ENCODE measurements at regions not wholly inside any gene's neighbourhood (a gene's known extent, or its start where the extent isn't known, plus 50 kb on each side); places are given as distances from the start of the nearest gene placed in this dataset.
"Not testable (repeated sequence)": the region's sequence is repeated elsewhere in the genome, so short reads cannot be mapped to it uniquely, and the experiment has no call there.

GRCh38 chr1:30102605-30103004 lies 620.8 kb downstream of the MATN1 start:
- FAIRE-seq, result no peak
- DNase-seq (ENCODE audit: insufficient read length, low spot score), result no peak
- TF ChIP-seq CTCF (IDR thresholded peaks at IDR 0.05; ENCODE audit: insufficient read depth, missing control alignments), result no peak

- FAIRE-seq, result no peak
- no peak for TF ChIP-seq CTCF (IDR thresholded peaks at IDR 0.05; ENCODE audit: insufficient read depth, missing control alignments)
- DNase-seq (ENCODE audit: insufficient read length, low spot score), result no peak
These were observed 621.7 kb downstream of the MATN1 start for GRCh38 chr1:30101487-30102227.

GRCh38 chr1:30101016-30101415 lies 622.4 kb downstream of the MATN1 start:
- FAIRE-seq (no peak), DNase-seq (ENCODE audit: insufficient read length, low spot score) (no peak)
- TF ChIP-seq CTCF (IDR thresholded peaks at IDR 0.05; ENCODE audit: insufficient read depth, missing control alignments), result no peak

GRCh38 chr1:30100524-30100862 lies 622.9 kb downstream of the MATN1 start:
- FAIRE-seq, result no peak
- no peak for TF ChIP-seq CTCF (IDR thresholded peaks at IDR 0.05; ENCODE audit: insufficient read depth, missing control alignments)
- no peak for DNase-seq (ENCODE audit: insufficient read length, low spot score)

- no peak for TF ChIP-seq CTCF (IDR thresholded peaks at IDR 0.05; ENCODE audit: insufficient read depth, missing control alignments)
- FAIRE-seq, result no peak
- DNase-seq (ENCODE audit: insufficient read length, low spot score), result no peak
These were observed 623.5 kb downstream of the MATN1 start for GRCh38 chr1:30099587-30100523.

- not testable (repeated sequence) for DNase-seq (ENCODE audit: insufficient read length, low spot score); FAIRE-seq
These were observed 625.5 kb downstream of the MATN1 start for GRCh38 chr1:30097851-30098250.

DNA sequence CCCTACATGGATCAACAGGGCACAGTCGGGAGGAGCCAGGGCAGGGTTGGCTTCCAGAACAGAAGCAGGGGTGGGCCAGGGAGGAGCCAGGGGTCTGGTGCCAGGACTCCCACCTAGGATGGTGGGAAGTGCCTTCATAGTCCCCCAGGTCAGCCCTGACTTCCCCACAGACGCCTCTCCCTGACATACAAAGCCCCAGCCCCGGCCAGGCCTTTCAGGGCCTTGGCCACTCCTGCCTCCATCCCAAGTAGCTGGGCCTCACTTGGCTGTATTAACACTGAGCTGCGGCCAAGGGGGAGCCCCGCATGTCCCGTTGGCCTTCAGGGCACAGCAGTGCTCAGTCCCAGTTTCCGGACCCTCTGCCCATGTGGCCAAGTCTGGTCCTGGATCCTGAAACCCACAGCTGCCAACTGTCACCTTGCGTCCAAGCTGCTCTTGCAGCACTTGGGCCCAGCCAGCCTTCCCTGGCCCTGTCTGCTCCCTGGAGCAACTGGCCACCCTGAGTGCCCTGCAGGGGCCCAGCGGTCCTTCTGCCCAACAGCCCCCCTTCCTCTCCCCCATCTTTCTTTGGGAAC lies 627.8 kb downstream of the MATN1 start:
- no peak for DNase-seq (ENCODE audit: insufficient read length, low spot score)
- no peak for TF ChIP-seq CTCF (IDR thresholded peaks at IDR 0.05; ENCODE audit: insufficient read depth, missing control alignments)
- FAIRE-seq, result no peak

Data from D721Med (cell line).